ENCODE measurements at regions not wholly inside any gene's neighbourhood (a gene's known extent, or its start where the extent isn't known, plus 50 kb on each side); places are given as distances from the start of the nearest gene placed in this dataset.

- Histone ChIP-seq H3F3A (ENCODE audit: low read length, unreplicated experiment) (no peaks in the 10 kb centered on the region), H4K20me1 (ENCODE audit: low read length) (no peaks in the 10 kb centered on the region), H3K27me3 (ENCODE audit: low read length) (no peaks in the 10 kb centered on the region), H3K9me3 (ENCODE audit: low read length) (no peaks in the 10 kb centered on the region), H3K9me2 (replicated peaks; ENCODE audit: low read length) (no peaks in the 10 kb centered on the region), H2AFZ (ENCODE audit: low read length) (no peak overlapping the region), H3K4me1 (ENCODE audit: insufficient read depth, low read length) (no peaks in the 10 kb centered on the region), H3K79me2 (ENCODE audit: low read length) (no peaks in the 10 kb centered on the region), H3K4me3 (ENCODE audit: low read length) (no peak overlapping the region), H3K9ac (ENCODE audit: low read length) (no peak overlapping the region), H3K27ac (ENCODE audit: low read length) (no peak overlapping the region), H3K4me2 (ENCODE audit: low read length) (no peak overlapping the region), H3K36me3 (ENCODE audit: low read depth, low read length) (no peaks in the 10 kb centered on the region)
- ATAC-seq (no peak), DNase-seq (no peak)
- POLR2A ChIA-PET (ENCODE audit: unreplicated experiment), result no interaction called here
- intact Hi-C loops (cut with micrococcal nuclease), result no loop called here
- CTCF ChIA-PET, result no interaction called here
- BruUV-seq (replicated peaks), result no TSS peak
- TF ChIP-seq CTCF (conservative IDR thresholded peaks at IDR 0.05; ENCODE audit: low read depth, low read length) (no peak), EZH2phosphoT487 (IDR thresholded peaks at IDR 0.05; ENCODE audit: borderline replicate concordance, low read length) (no peak), EZH2 (IDR thresholded peaks at IDR 0.05; ENCODE audit: low read length, unreplicated experiment) (no peak)
Measured at GRCh38 chr4:14560577-14560976, 441.7 kb upstream of the CPEB2 start.

GRCh38 chr4:14562901-14563300 lies 439.4 kb upstream of the CPEB2 start:
- no peak overlapping the region for H3K4me3 ChIP-seq (ENCODE audit: low read length)
- TF ChIP-seq EZH2 (IDR thresholded peaks at IDR 0.05; ENCODE audit: low read length, unreplicated experiment) (no peak), CTCF (conservative IDR thresholded peaks at IDR 0.05; ENCODE audit: low read depth, low read length) (no peak), EZH2phosphoT487 (IDR thresholded peaks at IDR 0.05; ENCODE audit: borderline replicate concordance, low read length) (no peak)
- no peak overlapping the region for H3K27ac ChIP-seq (ENCODE audit: low read length)
- H3K9me3 ChIP-seq (ENCODE audit: low read length), result no peaks in the 10 kb centered on the region
- no TSS peak for BruUV-seq (replicated peaks)
- H3K27me3 ChIP-seq (ENCODE audit: low read length), result no peaks in the 10 kb centered on the region
- DNase-seq, result no peak
- H3F3A ChIP-seq (ENCODE audit: low read length, unreplicated experiment), result no peaks in the 10 kb centered on the region
- no peaks in the 10 kb centered on the region for H3K36me3 ChIP-seq (ENCODE audit: low read depth, low read length)
- no peaks in the 10 kb centered on the region for H4K20me1 ChIP-seq (ENCODE audit: low read length)
- H3K79me2 ChIP-seq (ENCODE audit: low read length), result no peaks in the 10 kb centered on the region
- no peaks in the 10 kb centered on the region for H3K9me2 ChIP-seq (replicated peaks; ENCODE audit: low read length)
- no peak overlapping the region for H2AFZ ChIP-seq (ENCODE audit: low read length)
- ATAC-seq, result no peak
- POLR2A ChIA-PET (ENCODE audit: unreplicated experiment), result no interaction called here
- no peaks in the 10 kb centered on the region for H3K4me1 ChIP-seq (ENCODE audit: insufficient read depth, low read length)
- no peak overlapping the region for H3K9ac ChIP-seq (ENCODE audit: low read length)
- intact Hi-C loops (cut with micrococcal nuclease), result no loop called here
- H3K4me2 ChIP-seq (ENCODE audit: low read length), result no peak overlapping the region
- CTCF ChIA-PET, result no interaction called here

GRCh38 chr4:14564281-14564680 lies 438.0 kb upstream of the CPEB2 start:
- Histone ChIP-seq H3K79me2 (ENCODE audit: low read length) (no peaks in the 10 kb centered on the region), H3F3A (ENCODE audit: low read length, unreplicated experiment) (no peaks in the 10 kb centered on the region), H3K9ac (ENCODE audit: low read length) (no peak overlapping the region), H3K27me3 (ENCODE audit: low read length) (no peaks in the 10 kb centered on the region), H4K20me1 (ENCODE audit: low read length) (no peaks in the 10 kb centered on the region), H3K36me3 (ENCODE audit: low read depth, low read length) (no peaks in the 10 kb centered on the region), H3K9me3 (ENCODE audit: low read length) (no peaks in the 10 kb centered on the region), H3K4me3 (ENCODE audit: low read length) (no peak overlapping the region), H3K9me2 (replicated peaks; ENCODE audit: low read length) (no peaks in the 10 kb centered on the region), H3K4me1 (ENCODE audit: insufficient read depth, low read length) (no peaks in the 10 kb centered on the region), H3K27ac (ENCODE audit: low read length) (no peak overlapping the region), H3K4me2 (ENCODE audit: low read length) (no peak overlapping the region), H2AFZ (ENCODE audit: low read length) (no peak overlapping the region)
- BruUV-seq (replicated peaks), result no TSS peak
- ChIA-PET CTCF (no interaction called here), POLR2A (ENCODE audit: unreplicated experiment) (no interaction called here)
- intact Hi-C loops (cut with micrococcal nuclease), result no loop called here
- ATAC-seq (no peak), DNase-seq (no peak)
- no peak for TF ChIP-seq EZH2 (IDR thresholded peaks at IDR 0.05; ENCODE audit: low read length, unreplicated experiment)
- TF ChIP-seq EZH2phosphoT487 (IDR thresholded peaks at IDR 0.05; ENCODE audit: borderline replicate concordance, low read length), result no peak
- no peak for TF ChIP-seq CTCF (conservative IDR thresholded peaks at IDR 0.05; ENCODE audit: low read depth, low read length)
